K562 (cell line): ENCODE measurements at regions not wholly inside any gene's neighbourhood (a gene's known extent, or its start where the extent isn't known, plus 50 kb on each side); places are given as distances from the start of the nearest gene placed in this dataset.

ENCODE experiments used
- ARID2 ChIP-seq: fragments of 450-650 bp; IDR thresholded peaks from 2 replicates; pipeline ENCODE4 v1.6.1; 2017; ENCODE audit warnings: antibody characterized with exemption, mild to moderate bottlenecking
- BCLAF1 ChIP-seq, 2 experiments: fragments of 450-650 bp in 1 of 2; IDR thresholded peaks; 2 replicates each; pipeline ENCODE4 v1.6.1; 2011 to 2017; ENCODE audit warnings: low read depth in 2 of 2, antibody characterized with exemption in 1 of 2, borderline replicate concordance in 1 of 2, low read length in 1 of 2, mild to moderate bottlenecking in 1 of 2, mixed read lengths in 1 of 2; ENCODE audit not compliant: control insufficient read depth in 1 of 2
- BRD4 ChIP-seq: fragments of 200-600 bp; sonication (generic); IDR thresholded peaks from 2 replicates; pipeline ENCODE4 v1.6.1; 2017; ENCODE audit warnings: inconsistent platforms
- DDX20 ChIP-seq: fragments of 450-650 bp; IDR thresholded peaks from 2 replicates; pipeline ENCODE4 v1.6.1; 2016; ENCODE audit warnings: missing genetic modification characterization, low read depth, mild to moderate bottlenecking, missing compliant biosample characterization, moderate library complexity
- DPF2 ChIP-seq: fragments of 450-650 bp; IDR thresholded peaks from 2 replicates; pipeline ENCODE4 v1.6.1; 2016
- FOXK2 ChIP-seq, 2 experiments: fragments of 450-650 bp; IDR thresholded peaks in 1 of 2; conservative IDR thresholded peaks in 1 of 2; 2 replicates each; pipeline ENCODE4 v1.6.1; 2016; ENCODE audit warnings: low read depth in 2 of 2, mild to moderate bottlenecking in 1 of 2
- HDAC1 ChIP-seq, 2 experiments: fragments of 450-650 bp; IDR thresholded peaks; 2 replicates each; pipeline ENCODE4 v1.6.1; 2016 to 2017; ENCODE audit warnings: inconsistent platforms in 1 of 2, mild to moderate bottlenecking in 1 of 2, moderate library complexity in 1 of 2
- HDAC8 ChIP-seq: fragments of 450-650 bp; IDR thresholded peaks from 2 replicates; pipeline ENCODE4 v1.6.1; 2016; ENCODE audit warnings: mild to moderate bottlenecking, missing genetic modification characterization, moderate library complexity, missing compliant biosample characterization
- KAT7 ChIP-seq: sonication (generic); formaldehyde crosslinking; IDR thresholded peaks from 2 replicates; pipeline ENCODE4 v1.8.0; 2022; ENCODE audit warnings: missing genetic modification reagents, mild to moderate bottlenecking, borderline replicate concordance
- KDM5B ChIP-seq: fragments of 200-600 bp; sonication (generic); IDR thresholded peaks from 2 replicates; pipeline ENCODE4 v1.6.1; 2012; ENCODE audit warnings: low read depth, mild to moderate bottlenecking, moderate library complexity, low read length, control low read depth, inconsistent platforms; ENCODE audit not compliant: insufficient replicate concordance
- KLF13 ChIP-seq: fragments of 450-650 bp; IDR thresholded peaks from 2 replicates; pipeline ENCODE4 v1.6.1; 2016; ENCODE audit warnings: missing genetic modification characterization, low read depth, mild to moderate bottlenecking, missing compliant biosample characterization, moderate library complexity, borderline replicate concordance
- L3MBTL2 ChIP-seq: fragments of 450-650 bp; IDR thresholded peaks from 2 replicates; pipeline ENCODE4 v1.6.1; 2016; ENCODE audit warnings: mild to moderate bottlenecking, moderate library complexity
- MBD2 ChIP-seq: sonication (generic); IDR thresholded peaks from 2 replicates; pipeline ENCODE4 v1.6.1; 2016; ENCODE audit warnings: low read depth, borderline replicate concordance
- NFATC3 ChIP-seq: fragments of 450-650 bp; IDR thresholded peaks from 2 replicates; pipeline ENCODE4 v1.6.1; 2017; ENCODE audit warnings: mild to moderate bottlenecking
- NFXL1 ChIP-seq: fragments of 450-650 bp; formaldehyde crosslinking; IDR thresholded peaks from 2 replicates; pipeline ENCODE4 v1.4.0; 2021; ENCODE audit warnings: mild to moderate bottlenecking
- PCBP2 ChIP-seq: fragments of 200-400 bp; formaldehyde crosslinking; IDR thresholded peaks from 2 replicates; pipeline ENCODE4 v1.6.1; 2018; ENCODE audit warnings: low read length, low read depth, mild to moderate bottlenecking, moderate library complexity; ENCODE audit not compliant: poor library complexity, severe bottlenecking
- POU5F1 ChIP-seq: fragments of 150-350 bp; IDR thresholded peaks from 2 replicates; pipeline ENCODE4 v1.6.1; 2014; ENCODE audit warnings: borderline replicate concordance, low read length, low read depth, mild to moderate bottlenecking; ENCODE audit not compliant: partially characterized antibody
- PTTG1 ChIP-seq: fragments of 450-650 bp; IDR thresholded peaks from 2 replicates; pipeline ENCODE4 v1.6.1; 2016; ENCODE audit warnings: low read depth, mild to moderate bottlenecking, missing genetic modification characterization, missing compliant biosample characterization
- SREBF2 ChIP-seq: sonication (generic); formaldehyde crosslinking; IDR thresholded peaks from 2 replicates; pipeline ENCODE4 v1.4.0; 2020; ENCODE audit warnings: mild to moderate bottlenecking, missing genetic modification reagents
- SRF ChIP-seq, 2 experiments: fragments of 250-450, 450-650 bp in 1 of 2; sonication (Bioruptor Pico) in 1 of 2; sonication (generic) in 1 of 2; formaldehyde crosslinking; IDR thresholded peaks; 2 replicates each; pipeline versions ENCODE4 v1.5.0 to v1.5.1; 2020 to 2022; ENCODE audit warnings: mild to moderate bottlenecking in 1 of 2, missing genetic modification reagents in 1 of 2
- THAP7 ChIP-seq: fragments of 250-450 bp; sonication (Bioruptor Pico); IDR thresholded peaks from 2 replicates; pipeline ENCODE4 v1.5.0; 2021
- ZFPM2 ChIP-seq: fragments of 250-450 bp; sonication (Bioruptor Pico); IDR thresholded peaks from 2 replicates; pipeline ENCODE4 v1.5.1; 2022; ENCODE audit warnings: mild to moderate bottlenecking
- ZNF184 ChIP-seq: sonication (generic); formaldehyde crosslinking; IDR thresholded peaks from 2 replicates; pipeline ENCODE4 v1.5.0; 2020; ENCODE audit warnings: missing genetic modification reagents
- ZNF212 ChIP-seq: fragments of 450-650 bp; formaldehyde crosslinking; IDR thresholded peaks from 2 replicates; pipeline ENCODE4 v1.4.0; 2020; ENCODE audit warnings: mild to moderate bottlenecking
- ZNF280A ChIP-seq: fragments of 450-650 bp; IDR thresholded peaks from 2 replicates; pipeline ENCODE4 v1.6.1; 2018; ENCODE audit warnings: mild to moderate bottlenecking, low read depth; ENCODE audit not compliant: partially characterized antibody

- no peak for TF ChIP-seq THAP7 (CRISPR knock-in tag)
- no peak for TF ChIP-seq KDM5B
- TF ChIP-seq SRF (CRISPR knock-in tag; IDR thresholded peaks at IDR 0.05): no peak
- TF ChIP-seq ZNF212 (CRISPR knock-in tag): no peak
- peak; percentile 39; the same call in 1 of the 2 replicates for TF ChIP-seq PTTG1 (tag)
- TF ChIP-seq MBD2: no peak
- TF ChIP-seq ARID2: no peak
- no peak for TF ChIP-seq SREBF2 (CRISPR knock-in tag)
- no peak for TF ChIP-seq PCBP2
- no peak for TF ChIP-seq KLF13 (tag)
- no peak for TF ChIP-seq DPF2
- TF ChIP-seq DDX20 (tag): 0 out of 2 replicates have a peak, but pooled peaks have one; percentile 33
- no peak for TF ChIP-seq KAT7 (CRISPR knock-in tag)
- no peak for TF ChIP-seq FOXK2 (conservative IDR thresholded peaks at IDR 0.05 in 1 of 2, IDR thresholded peaks at IDR 0.05 in 1 of 2; ENCODE audit: low read depth in 2 of 2)
- TF ChIP-seq BCLAF1 (IDR thresholded peaks at IDR 0.05; ENCODE audit: borderline replicate concordance in 1 of 2, control insufficient read depth in 1 of 2, low read depth in 2 of 2, low read length in 1 of 2): no peak
- no peak for TF ChIP-seq ZFPM2 (CRISPR knock-in tag)
- no peak for TF ChIP-seq ZNF280A
- no peak for TF ChIP-seq NFXL1 (CRISPR knock-in tag)
- no peak for TF ChIP-seq NFATC3
- no peak for TF ChIP-seq L3MBTL2
- TF ChIP-seq ZNF184 (CRISPR knock-in tag): no peak
- TF ChIP-seq POU5F1: no peak
- no peak for TF ChIP-seq BRD4
- no peak for TF ChIP-seq HDAC1 (IDR thresholded peaks at IDR 0.05)
- TF ChIP-seq HDAC8 (tag): peak; percentile 75; the same call in 1 of the 2 replicates
Observed at GRCh38 chr9:129555512-129556215, 65.2 kb downstream of the C9orf50 start (continued).
